H9 (cell line): ENCODE measurements at regions not wholly inside any gene's neighbourhood (a gene's known extent, or its start where the extent isn't known, plus 50 kb on each side); places are given as distances from the start of the nearest gene placed in this dataset.

ENCODE experiments used
- DNase-seq: peaks from one replicate; pipeline ENCODE4 v3.0.0-alpha.2; 2017
- H2AFZ ChIP-seq: one replicate; pipeline ENCODE4 v1.6.1; 2013; ENCODE audit warnings: mild to moderate bottlenecking, low read length, control low read depth, moderate library complexity
- H2AK5ac ChIP-seq: 2 replicates; pipeline ENCODE4 v1.6.1; 2013; ENCODE audit warnings: low read length, control low read depth, mixed read lengths; ENCODE audit not compliant: insufficient read length
- H2BK120ac ChIP-seq: one replicate; pipeline ENCODE4 v1.6.1; 2013; ENCODE audit warnings: low read depth, mild to moderate bottlenecking, low read length, control low read depth, inconsistent platforms; ENCODE audit not compliant: poor library complexity, severe bottlenecking
- H2BK12ac ChIP-seq: 2 replicates; pipeline ENCODE4 v1.6.1; 2013; ENCODE audit warnings: low read length, control low read depth, mixed read lengths, low read depth; ENCODE audit not compliant: insufficient read length
- H2BK15ac ChIP-seq: 2 replicates; pipeline ENCODE4 v1.6.1; 2013; ENCODE audit warnings: low read depth, low read length, control low read depth
- H2BK20ac ChIP-seq: one replicate; pipeline ENCODE4 v1.6.1; 2013; ENCODE audit warnings: low read depth, mild to moderate bottlenecking, low read length, control low read depth, inconsistent platforms; ENCODE audit not compliant: poor library complexity, severe bottlenecking
- H2BK5ac ChIP-seq: 2 replicates; pipeline ENCODE4 v1.6.1; 2013; ENCODE audit warnings: low read length, control low read depth, mixed read lengths; ENCODE audit not compliant: insufficient read length
- H3K14ac ChIP-seq: 2 replicates; pipeline ENCODE4 v1.6.1; 2013; ENCODE audit warnings: low read length, control low read depth; ENCODE audit not compliant: insufficient read depth
- H3K18ac ChIP-seq: 2 replicates; pipeline ENCODE4 v1.6.1; 2013; ENCODE audit warnings: low read depth, mild to moderate bottlenecking, mixed read lengths, low read length, control low read depth; ENCODE audit not compliant: insufficient read length
- H3K23ac ChIP-seq: 2 replicates; pipeline ENCODE4 v1.6.1; 2013; ENCODE audit warnings: low read length, control low read depth, mixed read lengths, low read depth; ENCODE audit not compliant: insufficient read length
- H3K23me2 ChIP-seq: 2 replicates; pipeline ENCODE4 v1.6.1; 2013; ENCODE audit warnings: low read depth, mild to moderate bottlenecking, mixed read lengths, low read length, control low read depth; ENCODE audit not compliant: insufficient read length, poor library complexity, severe bottlenecking
- H3K27ac ChIP-seq: 2 replicates; pipeline ENCODE4 v1.5.1; 2013; ENCODE audit warnings: low read length, control low read depth, mixed read lengths, low read depth; ENCODE audit not compliant: insufficient read length
- H3K27me3 ChIP-seq: 2 replicates; pipeline ENCODE4 v1.6.1; 2013; ENCODE audit warnings: low read length, control low read depth, inconsistent platforms; ENCODE audit not compliant: insufficient read depth
- H3K4ac ChIP-seq: 2 replicates; pipeline ENCODE4 v1.6.1; 2013; ENCODE audit warnings: low read depth, mild to moderate bottlenecking, control low read depth, inconsistent platforms, low read length, moderate library complexity
- H3K4me1 ChIP-seq: 2 replicates; pipeline ENCODE4 v1.6.1; 2013; ENCODE audit warnings: low read length, control low read depth, inconsistent platforms; ENCODE audit not compliant: insufficient read depth
- H3K4me2 ChIP-seq: 2 replicates; pipeline ENCODE4 v1.6.1; 2013; ENCODE audit warnings: low read length, control low read depth, mixed read lengths; ENCODE audit not compliant: insufficient read length, insufficient read depth
- H3K56ac ChIP-seq: 2 replicates; pipeline ENCODE4 v1.6.1; 2013; ENCODE audit warnings: low read depth, mild to moderate bottlenecking, mixed read lengths, low read length, control low read depth; ENCODE audit not compliant: insufficient read length
- H3K79me1 ChIP-seq: 2 replicates; pipeline ENCODE4 v1.6.1; 2013; ENCODE audit warnings: low read depth, mild to moderate bottlenecking, moderate library complexity, low read length, control low read depth, inconsistent platforms; ENCODE audit not compliant: insufficient read depth, poor library complexity, severe bottlenecking
- H3K79me2 ChIP-seq: 2 replicates; pipeline ENCODE4 v1.6.1; 2013; ENCODE audit warnings: low read length, control low read depth, inconsistent platforms; ENCODE audit not compliant: insufficient read depth
- H3K9ac ChIP-seq: 2 replicates; pipeline ENCODE4 v1.6.1; 2013; ENCODE audit warnings: low read length, control low read depth, mixed read lengths; ENCODE audit not compliant: insufficient read length; ENCODE audit errors: extremely low read depth
- H3K9me3 ChIP-seq: one replicate; pipeline ENCODE4 v1.6.1; 2013; ENCODE audit warnings: low read depth, low read length, inconsistent platforms; ENCODE audit not compliant: control insufficient read depth
- H3T11ph ChIP-seq: one replicate; pipeline ENCODE4 v1.6.1; 2013; ENCODE audit warnings: mild to moderate bottlenecking, low read length, control low read depth, inconsistent platforms
- H4K20me1 ChIP-seq: one replicate; pipeline ENCODE4 v1.6.1; 2013; ENCODE audit not compliant: control insufficient read depth, insufficient read length, insufficient read depth
- H4K5ac ChIP-seq: 2 replicates; pipeline ENCODE4 v1.6.1; 2013; ENCODE audit warnings: low read depth, mild to moderate bottlenecking, mixed read lengths, low read length, control low read depth; ENCODE audit not compliant: insufficient read length
- H4K8ac ChIP-seq: replicated peaks from 2 replicates; pipeline ENCODE4 v1.6.1; 2013; ENCODE audit warnings: low read length, control low read depth, mixed read lengths, low read depth; ENCODE audit not compliant: insufficient read length
- H4K91ac ChIP-seq: 2 replicates; pipeline ENCODE4 v1.6.1; 2013; ENCODE audit warnings: low read depth, mild to moderate bottlenecking, moderate library complexity, mixed read lengths, low read length, control low read depth; ENCODE audit not compliant: insufficient read length
- H3K27ac Mint-ChIP-seq, 3 experiments: 2 replicates in 2 of 3; 3 replicates in 1 of 3; pipeline ENCODE4 v1.8.0; 2020 to 2021; ENCODE audit warnings: mixed read lengths in 3 of 3, mild to moderate bottlenecking in 1 of 3, moderate library complexity in 1 of 3
- H3K27me3 Mint-ChIP-seq: 2 replicates; pipeline ENCODE4 v1.8.0; 2021; ENCODE audit warnings: low read depth, mild to moderate bottlenecking, moderate library complexity, mixed read lengths
- H3K36me3 Mint-ChIP-seq, 3 experiments: 2 replicates in 2 of 3; 3 replicates in 1 of 3; pipeline ENCODE4 v1.8.0; 2020 to 2021; ENCODE audit warnings: low read depth in 3 of 3, mixed read lengths in 3 of 3; ENCODE audit not compliant: insufficient read depth in 1 of 3
- H3K4me1 Mint-ChIP-seq, 2 experiments: 2 replicates each; pipeline ENCODE4 v1.8.0; 2020; ENCODE audit warnings: mixed read lengths in 2 of 2
- H3K4me3 Mint-ChIP-seq, 2 experiments: 2 replicates in 1 of 2; 3 replicates in 1 of 2; pipeline ENCODE4 v1.8.0; 2020 to 2021; ENCODE audit warnings: mild to moderate bottlenecking in 2 of 2, mixed read lengths in 2 of 2, moderate library complexity in 1 of 2
- H3K9me3 Mint-ChIP-seq, 2 experiments: 2 replicates in 1 of 2; 3 replicates in 1 of 2; pipeline ENCODE4 v1.8.0; 2020; ENCODE audit warnings: mild to moderate bottlenecking in 2 of 2, mixed read lengths in 2 of 2, moderate library complexity in 1 of 2
- CTCF ChIP-seq: fragments of 200-600 bp; sonication (generic); conservative IDR thresholded peaks from 3 replicates; pipeline ENCODE4 v1.8.0; 2021; ENCODE audit warnings: antibody characterized with exemption, mild to moderate bottlenecking

DNA sequence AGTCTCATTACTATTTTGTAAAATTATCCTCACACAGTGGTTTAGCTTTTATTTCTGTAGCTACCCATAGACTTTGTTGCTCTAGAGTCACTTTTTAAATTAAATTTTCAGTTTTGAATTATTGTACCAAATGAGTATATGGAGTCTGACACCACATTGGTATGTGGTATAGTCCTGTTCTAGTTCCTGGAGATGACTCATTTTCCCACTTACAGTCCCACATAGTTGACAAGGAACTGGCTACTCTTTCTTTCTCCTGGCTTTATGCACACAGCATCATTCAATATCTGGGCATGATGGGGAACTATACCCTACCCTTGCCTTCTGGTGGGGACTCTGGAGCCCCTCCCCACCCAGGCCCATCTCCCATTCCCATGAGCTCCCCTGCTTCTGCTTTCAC is 92.6 kb upstream of the RAB11FIP2 start:
- no peak for TF ChIP-seq CTCF
- Histone ChIP-seq H3K9ac (no peak overlapping the region), H2AK5ac (no peak overlapping the region), H2BK15ac (no peak overlapping the region), H3K27me3 (no peaks in the 10 kb centered on the region), H4K20me1 (no peaks in the 10 kb centered on the region), H3K23ac (no peak overlapping the region), H2AFZ (no peak overlapping the region), H3K27ac (no peak overlapping the region), H2BK5ac (no peak overlapping the region), H2BK20ac (no peak overlapping the region), H3K79me1 (no peaks in the 10 kb centered on the region), H3K23me2 (no peaks in the 10 kb centered on the region), H4K5ac (no peak overlapping the region), H3K4me2 (no peak overlapping the region), H3K14ac (no peak overlapping the region), H3T11ph (no peak overlapping the region), H3K56ac (no peak overlapping the region), H3K18ac (no peak overlapping the region), H3K4ac (no peak overlapping the region), H3K9me3 (no peaks in the 10 kb centered on the region), H4K8ac (no peak overlapping the region), H2BK120ac (no peak overlapping the region), H3K4me1 (no peaks in the 10 kb centered on the region), H4K91ac (no peak overlapping the region), H3K79me2 (no peaks in the 10 kb centered on the region), H2BK12ac (no peak overlapping the region)
- Mint-ChIP-seq H3K36me3 (no peaks in the 10 kb centered on the region), H3K9me3 (peaks cover 0 to 2% of the 10 kb centered on the region in 2 experiments; a peak in 1 of 5 replicates), H3K4me1 (no peaks in the 10 kb centered on the region), H3K27ac (no peak overlapping the region), H3K4me3 (no peak overlapping the region), H3K27me3 (peaks cover 2% of the 10 kb centered on the region; the same call in 1 of the 2 replicates)
- no peak for DNase-seq
